ENCODE measurements at regions not wholly inside any gene's neighbourhood (a gene's known extent, or its start where the extent isn't known, plus 50 kb on each side); places are given as distances from the start of the nearest gene placed in this dataset.
"Not testable (repeated sequence)": the region's sequence is repeated elsewhere in the genome, so short reads cannot be mapped to it uniquely, and the experiment has no call there.

GRCh38 chr17:49898366-49899190, 50.7 kb upstream of the TAC4 start:
- TF ChIP-seq CTCF (conservative IDR thresholded peaks at IDR 0.05; ENCODE audit: low read depth, low read length): no peak
- H3K4me3 ChIP-seq (ENCODE audit: low read depth, low read length): no peak overlapping the region
- no peak for DNase-seq (ENCODE audit: low read depth)

- TF ChIP-seq CTCF (conservative IDR thresholded peaks at IDR 0.05; ENCODE audit: low read depth, low read length): peak; percentile 51
- H3K4me3 ChIP-seq (ENCODE audit: low read depth, low read length): no peak overlapping the region
- no peak for DNase-seq (ENCODE audit: low read depth)
Measured at GRCh38 chr17:49899191-49899485, 51.3 kb upstream of the TAC4 start.

- TF ChIP-seq CTCF (conservative IDR thresholded peaks at IDR 0.05; ENCODE audit: low read depth, low read length): no peak
- H3K4me3 ChIP-seq (ENCODE audit: low read depth, low read length): no peak overlapping the region
- DNase-seq (ENCODE audit: low read depth): no peak
Measured at GRCh38 chr17:49899588-49899987, 51.7 kb upstream of the TAC4 start.

- not testable (repeated sequence) for DNase-seq (ENCODE audit: low read depth); H3K4me3 ChIP-seq (ENCODE audit: low read depth, low read length)
Measured at GRCh38 chr17:49900801-49901200, 52.9 kb upstream of the TAC4 start.

- no peak overlapping the region for H3K4me3 ChIP-seq (ENCODE audit: low read depth, low read length)
- no peak for DNase-seq (ENCODE audit: low read depth)
- TF ChIP-seq CTCF (conservative IDR thresholded peaks at IDR 0.05; ENCODE audit: low read depth, low read length): no peak
Measured at GRCh38 chr17:49901460-49902331, 53.8 kb upstream of the TAC4 start.

GRCh38 chr17:49903523-49903922, 55.7 kb upstream of the TAC4 start:
- H3K4me3 ChIP-seq (ENCODE audit: low read depth, low read length): no peak overlapping the region
- TF ChIP-seq CTCF (conservative IDR thresholded peaks at IDR 0.05; ENCODE audit: low read depth, low read length): no peak
- no peak for DNase-seq (ENCODE audit: low read depth)

- no peak for DNase-seq (ENCODE audit: low read depth)
- no peak for TF ChIP-seq CTCF (conservative IDR thresholded peaks at IDR 0.05; ENCODE audit: low read depth, low read length)
Measured at GRCh38 chr17:49904893-49905292, 57.0 kb upstream of the TAC4 start.

More at GRCh38 chr17:49904893-49905292, 57.0 kb upstream of the TAC4 start:
- no peak overlapping the region for H3K4me3 ChIP-seq (ENCODE audit: low read depth, low read length)

All from epithelial cell of proximal tubule (primary cell).